ENCODE measurements at regions not wholly inside any gene's neighbourhood (a gene's known extent, or its start where the extent isn't known, plus 50 kb on each side); places are given as distances from the start of the nearest gene placed in this dataset.

GRCh38 chr7:156002362-156003066 lies 190.3 kb upstream of the SHH start:
- Histone ChIP-seq H3K4me3 (ENCODE audit: low read length) (no peak overlapping the region), H3K9me3 (ENCODE audit: control insufficient read depth, insufficient read depth, low read length) (no peaks in the 10 kb centered on the region), H3K4me1 (ENCODE audit: control insufficient read depth, low read length) (no peaks in the 10 kb centered on the region), H3K36me3 (ENCODE audit: control insufficient read depth, low read length) (no peaks in the 10 kb centered on the region), H3F3A (ENCODE audit: control insufficient read depth, insufficient read depth) (no peaks in the 10 kb centered on the region), H3K79me2 (ENCODE audit: control insufficient read depth, low read length) (no peaks in the 10 kb centered on the region), H4K20me1 (ENCODE audit: control insufficient read depth, insufficient read depth, low read depth, low read length) (no peaks in the 10 kb centered on the region), H3K27ac (ENCODE audit: low read depth, low read length) (no peak overlapping the region), H3K9me2 (replicated peaks; ENCODE audit: control insufficient read depth, low read length) (no peaks in the 10 kb centered on the region), H3K4me2 (ENCODE audit: low read length) (no peak overlapping the region), H3K27me3 (ENCODE audit: control insufficient read depth, low read length) (no peaks in the 10 kb centered on the region)
- no peak for TF ChIP-seq EZH2phosphoT487 (IDR thresholded peaks at IDR 0.05; ENCODE audit: borderline replicate concordance, low read length)
- TF ChIP-seq CTCF (IDR thresholded peaks at IDR 0.05; ENCODE audit: low read depth, low read length, poor library complexity, severe bottlenecking) = no peak

- H3K4me1 ChIP-seq (ENCODE audit: control insufficient read depth, low read length) = peaks cover 2% of the 10 kb centered on the region
- no peaks in the 10 kb centered on the region for H3K27me3 ChIP-seq (ENCODE audit: control insufficient read depth, low read length)
- H3K79me2 ChIP-seq (ENCODE audit: control insufficient read depth, low read length) = no peaks in the 10 kb centered on the region
- no peak overlapping the region for H3K4me3 ChIP-seq (ENCODE audit: low read length)
- no peak overlapping the region for H3K27ac ChIP-seq (ENCODE audit: low read depth, low read length)
- no peaks in the 10 kb centered on the region for H3K36me3 ChIP-seq (ENCODE audit: control insufficient read depth, low read length)
- no peaks in the 10 kb centered on the region for H3F3A ChIP-seq (ENCODE audit: control insufficient read depth, insufficient read depth)
- H3K9me3 ChIP-seq (ENCODE audit: control insufficient read depth, insufficient read depth, low read length) = no peaks in the 10 kb centered on the region
- no peaks in the 10 kb centered on the region for H4K20me1 ChIP-seq (ENCODE audit: control insufficient read depth, insufficient read depth, low read depth, low read length)
- no peak overlapping the region for H3K4me2 ChIP-seq (ENCODE audit: low read length)
- TF ChIP-seq CTCF (IDR thresholded peaks at IDR 0.05; ENCODE audit: low read depth, low read length, poor library complexity, severe bottlenecking) (no peak), EZH2phosphoT487 (IDR thresholded peaks at IDR 0.05; ENCODE audit: borderline replicate concordance, low read length) (no peak)
- no peaks in the 10 kb centered on the region for H3K9me2 ChIP-seq (replicated peaks; ENCODE audit: control insufficient read depth, low read length)
Measured at GRCh38 chr7:156001496-156002260, 189.4 kb upstream of the SHH start.

- Histone ChIP-seq H3K9me3 (ENCODE audit: control insufficient read depth, insufficient read depth, low read length) (no peaks in the 10 kb centered on the region), H3K4me2 (ENCODE audit: low read length) (no peak overlapping the region)
Measured at GRCh38 chr7:156000601-156001396, 188.5 kb upstream of the SHH start.

More at GRCh38 chr7:156000601-156001396, 188.5 kb upstream of the SHH start:
- Histone ChIP-seq H3K79me2 (ENCODE audit: control insufficient read depth, low read length) (no peaks in the 10 kb centered on the region), H3K27me3 (ENCODE audit: control insufficient read depth, low read length) (no peaks in the 10 kb centered on the region), H3K27ac (ENCODE audit: low read depth, low read length) (no peak overlapping the region), H3K36me3 (ENCODE audit: control insufficient read depth, low read length) (no peaks in the 10 kb centered on the region), H3K9me2 (replicated peaks; ENCODE audit: control insufficient read depth, low read length) (no peaks in the 10 kb centered on the region), H3K4me3 (ENCODE audit: low read length) (no peak overlapping the region), H3K4me1 (ENCODE audit: control insufficient read depth, low read length) (peaks cover 5% of the 10 kb centered on the region), H4K20me1 (ENCODE audit: control insufficient read depth, insufficient read depth, low read depth, low read length) (no peaks in the 10 kb centered on the region), H3F3A (ENCODE audit: control insufficient read depth, insufficient read depth) (no peaks in the 10 kb centered on the region)
- TF ChIP-seq CTCF (IDR thresholded peaks at IDR 0.05; ENCODE audit: low read depth, low read length, poor library complexity, severe bottlenecking) = no peak
- no peak for TF ChIP-seq EZH2phosphoT487 (IDR thresholded peaks at IDR 0.05; ENCODE audit: borderline replicate concordance, low read length)

Data from DOHH2 (cell line).